ENCODE measurements at regions not wholly inside any gene's neighbourhood (a gene's known extent, or its start where the extent isn't known, plus 50 kb on each side); places are given as distances from the start of the nearest gene placed in this dataset.

DNA sequence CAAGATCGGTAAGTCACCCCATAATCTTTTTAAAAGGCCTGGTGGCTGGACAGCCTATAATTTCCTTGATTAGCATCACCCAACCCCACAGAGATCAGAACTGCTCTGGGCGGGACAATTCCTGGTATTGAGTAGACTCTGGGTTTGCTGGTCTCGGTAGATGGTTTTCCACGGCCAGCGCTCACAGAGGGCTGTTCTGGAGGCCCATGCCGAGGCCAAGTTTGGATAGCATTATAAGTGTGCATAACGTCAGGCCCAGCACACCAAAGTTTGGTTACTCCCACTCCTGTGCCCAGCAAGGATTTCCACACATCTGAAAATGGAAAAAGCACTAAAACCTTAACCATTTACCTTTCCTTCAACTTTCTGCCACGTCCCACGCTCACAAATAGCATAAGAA, 104.7 kb upstream of the RREB1 start:
- TF ChIP-seq, protein P1, sequence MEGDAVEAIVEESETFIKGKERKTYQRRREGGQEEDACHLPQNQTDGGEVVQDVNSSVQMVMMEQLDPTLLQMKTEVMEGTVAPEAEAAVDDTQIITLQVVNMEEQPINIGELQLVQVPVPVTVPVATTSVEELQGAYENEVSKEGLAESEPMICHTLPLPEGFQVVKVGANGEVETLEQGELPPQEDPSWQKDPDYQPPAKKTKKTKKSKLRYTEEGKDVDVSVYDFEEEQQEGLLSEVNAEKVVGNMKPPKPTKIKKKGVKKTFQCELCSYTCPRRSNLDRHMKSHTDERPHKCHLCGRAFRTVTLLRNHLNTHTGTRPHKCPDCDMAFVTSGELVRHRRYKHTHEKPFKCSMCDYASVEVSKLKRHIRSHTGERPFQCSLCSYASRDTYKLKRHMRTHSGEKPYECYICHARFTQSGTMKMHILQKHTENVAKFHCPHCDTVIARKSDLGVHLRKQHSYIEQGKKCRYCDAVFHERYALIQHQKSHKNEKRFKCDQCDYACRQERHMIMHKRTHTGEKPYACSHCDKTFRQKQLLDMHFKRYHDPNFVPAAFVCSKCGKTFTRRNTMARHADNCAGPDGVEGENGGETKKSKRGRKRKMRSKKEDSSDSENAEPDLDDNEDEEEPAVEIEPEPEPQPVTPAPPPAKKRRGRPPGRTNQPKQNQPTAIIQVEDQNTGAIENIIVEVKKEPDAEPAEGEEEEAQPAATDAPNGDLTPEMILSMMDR (IDR thresholded peaks at IDR 0.05): no peak
- no peak for TF ChIP-seq EP300 (IDR thresholded peaks at IDR 0.05)
- TF ChIP-seq POLR2A (IDR thresholded peaks at IDR 0.05): no peak
- TF ChIP-seq POLR2AphosphoS5 (IDR thresholded peaks at IDR 0.05): no peak
